IMR-90 (cell line): ENCODE measurements at regions not wholly inside any gene's neighbourhood (a gene's known extent, or its start where the extent isn't known, plus 50 kb on each side); places are given as distances from the start of the nearest gene placed in this dataset.

ENCODE experiments used
- ATAC-seq: fragments of 200-7000 bp; cut with Tn5 transposase; 2 replicates; pipeline ENCODE4 v1.9.1; 2020; ENCODE audit warnings: low read depth, mild to moderate bottlenecking, moderate library complexity
- BruUV-seq: library from RNA; stranded (reverse); fragments of 400-500 nt; replicated peaks from 2 replicates; lab custom pipeline; 2021; lab: Mats Ljungman, UMichigan
- CTCF ChIA-PET: fragments of 300-600 bp; formaldehyde crosslinking; extraction: SDS; loops from one replicate; lab custom pipeline; 2021; ENCODE audit warnings: antibody characterized with exemption; lab: Yijun Ruan, JAX
- POLR2A ChIA-PET: fragments of 300-600 bp; sonication (Branson Sonifier 250); formaldehyde crosslinking; loops from one replicate; lab custom pipeline; 2022; ENCODE audit warnings: antibody characterized with exemption; ENCODE audit not compliant: unreplicated experiment; lab: Charles Lee
- DNase-seq: peaks from one replicate; pipeline ENCODE4 v3.0.0; 2013
- H2AFZ ChIP-seq: replicated peaks from 2 replicates; pipeline ENCODE3; 2013; ENCODE audit warnings: low read length, mild to moderate bottlenecking; ENCODE audit not compliant: poor library complexity
- H2AK5ac ChIP-seq: 2 replicates; pipeline ENCODE4 v1.6.1; 2013; ENCODE audit warnings: low read depth, low read length, inconsistent platforms
- H2AK9ac ChIP-seq: replicated peaks from 2 replicates; pipeline ENCODE3; 2013; ENCODE audit warnings: mild to moderate bottlenecking, low read depth, low read length, moderate library complexity; ENCODE audit not compliant: poor library complexity
- H2BK120ac ChIP-seq: 2 replicates; pipeline ENCODE4 v1.6.1; 2013; ENCODE audit warnings: low read depth, low read length, inconsistent platforms
- H2BK15ac ChIP-seq: 3 replicates; pipeline ENCODE4 v1.6.1; 2013; ENCODE audit warnings: low read depth, low read length, inconsistent platforms
- H2BK20ac ChIP-seq: 2 replicates; pipeline ENCODE4 v1.6.1; 2013; ENCODE audit warnings: low read depth, mild to moderate bottlenecking, inconsistent platforms, low read length, moderate library complexity
- H2BK5ac ChIP-seq: 2 replicates; pipeline ENCODE4 v1.6.1; 2013; ENCODE audit warnings: mild to moderate bottlenecking, low read depth, low read length, inconsistent platforms; ENCODE audit not compliant: poor library complexity, severe bottlenecking
- H3K14ac ChIP-seq: replicated peaks from 2 replicates; pipeline ENCODE4 v1.6.1; 2013; ENCODE audit warnings: low read depth, low read length, inconsistent platforms
- H3K18ac ChIP-seq: 2 replicates; pipeline ENCODE4 v1.6.1; 2013; ENCODE audit warnings: low read depth, low read length, control low read depth
- H3K23ac ChIP-seq: 2 replicates; pipeline ENCODE4 v1.6.1; 2013; ENCODE audit warnings: low read depth, low read length, inconsistent platforms
- H3K27ac ChIP-seq: 2 replicates; pipeline ENCODE4 v1.5.1; 2013; ENCODE audit warnings: mild to moderate bottlenecking, control low read depth, low read length; ENCODE audit not compliant: insufficient read depth
- H3K27me3 ChIP-seq: 2 replicates; pipeline ENCODE4 v1.6.1; 2013; ENCODE audit warnings: low read length; ENCODE audit not compliant: control insufficient read depth, insufficient read depth
- H3K36me3 ChIP-seq: 2 replicates; pipeline ENCODE4 v1.6.1; 2013; ENCODE audit warnings: low read length, mixed read lengths; ENCODE audit not compliant: control insufficient read depth, insufficient read depth
- H3K4ac ChIP-seq: 2 replicates; pipeline ENCODE4 v1.6.1; 2013; ENCODE audit warnings: low read depth, low read length, inconsistent platforms
- H3K4me1 ChIP-seq: 2 replicates; pipeline ENCODE4 v1.6.1; 2013; ENCODE audit warnings: low read length, mixed read lengths; ENCODE audit not compliant: control insufficient read depth, insufficient read depth
- H3K4me2 ChIP-seq: 2 replicates; pipeline ENCODE4 v1.6.1; 2013; ENCODE audit warnings: low read depth, mild to moderate bottlenecking, control low read depth, low read length, moderate library complexity
- H3K4me3 ChIP-seq: 2 replicates; pipeline ENCODE4 v1.5.1; 2013; ENCODE audit warnings: low read depth, mild to moderate bottlenecking, control low read depth, low read length, moderate library complexity; ENCODE audit not compliant: insufficient read depth
- H3K56ac ChIP-seq: 2 replicates; pipeline ENCODE4 v1.6.1; 2013; ENCODE audit warnings: low read length, inconsistent platforms; ENCODE audit not compliant: insufficient read depth; ENCODE audit errors: extremely low read depth
- H3K79me1 ChIP-seq, 2 experiments: 2 replicates each; pipeline ENCODE4 v1.6.1; 2013; ENCODE audit warnings: low read length in 2 of 2, inconsistent platforms in 1 of 2, low read depth in 1 of 2
- H3K9ac ChIP-seq: 2 replicates; pipeline ENCODE4 v1.6.1; 2013; ENCODE audit warnings: low read depth, low read length, control low read depth
- H3K9me1 ChIP-seq: 2 replicates; pipeline ENCODE4 v1.6.1; 2013; ENCODE audit warnings: low read length, inconsistent platforms; ENCODE audit not compliant: insufficient read depth
- H3K9me3 ChIP-seq: 2 replicates; pipeline ENCODE4 v1.6.1; 2013; ENCODE audit warnings: low read length; ENCODE audit not compliant: control insufficient read depth, insufficient read depth
- H4K20me1 ChIP-seq: 2 replicates; pipeline ENCODE4 v1.6.1; 2013; ENCODE audit warnings: low read length, inconsistent platforms; ENCODE audit not compliant: insufficient read depth
- H4K5ac ChIP-seq: 2 replicates; pipeline ENCODE4 v1.6.1; 2013; ENCODE audit warnings: mild to moderate bottlenecking, low read depth, low read length, control low read depth
- H4K8ac ChIP-seq, 2 experiments: 2 replicates each; pipeline ENCODE4 v1.6.1; 2013; ENCODE audit warnings: low read depth in 2 of 2, low read length in 2 of 2, control low read depth in 1 of 2, inconsistent platforms in 1 of 2
- H4K91ac ChIP-seq: 2 replicates; pipeline ENCODE4 v1.6.1; 2013; ENCODE audit warnings: low read depth, low read length, inconsistent platforms; ENCODE audit not compliant: insufficient read depth
- BHLHE40 ChIP-seq: fragments of 150-350 bp; IDR thresholded peaks from 2 replicates; pipeline ENCODE4 v1.6.1; 2016; ENCODE audit warnings: mild to moderate bottlenecking, low read depth, low read length
- CEBPB ChIP-seq: IDR thresholded peaks from 2 replicates; pipeline ENCODE4 v1.6.1; 2012; ENCODE audit warnings: low read depth, low read length, improper control_type of control experiment
- CTCF ChIP-seq: conservative IDR thresholded peaks from 2 replicates; pipeline ENCODE4 v1.5.1; 2012; ENCODE audit warnings: mild to moderate bottlenecking, low read depth, low read length, improper control_type of control experiment
- ELK1 ChIP-seq: fragments of 150-350 bp; IDR thresholded peaks from 2 replicates; pipeline ENCODE4 v1.6.1; 2016; ENCODE audit warnings: low read depth, mild to moderate bottlenecking, low read length, moderate library complexity, borderline replicate concordance
- MAZ ChIP-seq: IDR thresholded peaks from 2 replicates; pipeline ENCODE4 v1.6.1; 2012; ENCODE audit warnings: low read depth, mild to moderate bottlenecking, low read length, improper control_type of control experiment, moderate library complexity, borderline replicate concordance
- POLR2A ChIP-seq: IDR thresholded peaks from 2 replicates; pipeline ENCODE4 v1.6.1; 2012; ENCODE audit warnings: mild to moderate bottlenecking, low read depth, low read length
- RAD21 ChIP-seq: IDR thresholded peaks from 2 replicates; pipeline ENCODE4 v1.6.1; 2012; ENCODE audit warnings: low read length, improper control_type of control experiment
- SMC3 ChIP-seq: fragments of 150-350 bp; IDR thresholded peaks from 2 replicates; pipeline ENCODE4 v1.6.1; 2016; ENCODE audit warnings: low read depth, mild to moderate bottlenecking, antibody characterized with exemption, low read length, moderate library complexity
- USF2 ChIP-seq: fragments of 150-350 bp; IDR thresholded peaks from 2 replicates; pipeline ENCODE4 v1.6.1; 2017; ENCODE audit warnings: mild to moderate bottlenecking, antibody characterized with exemption, low read length, low read depth
- WGBS, 2 experiments: methylation state at CpG; one replicate each; pipeline versions ENCODE4 v1.1.5 to v1.1.7; 2013; ENCODE audit warnings: missing lambda C conversion rate in 2 of 2; ENCODE audit not compliant: insufficient read length in 1 of 2; ENCODE audit errors: extremely low coverage in 2 of 2; 5-methylcytosine and 5-hydroxymethylcytosine counted together
- dilution Hi-C: fragments of 300-500 bp; cut with HindIII; formaldehyde crosslinking; loops from one replicate; pipeline ENCODE4 v1.14.3; 2018; ENCODE audit warnings: low sequenced_read_pairs; ENCODE audit not compliant: unreplicated experiment
- in situ Hi-C: fragments of 300-500 bp; cut with MboI; formaldehyde crosslinking; loops from 3 replicates; pipeline ENCODE4 v1.14.3; 2019; ENCODE audit warnings: low sequenced_read_pairs, inconsistent platforms, mixed read lengths
- intact Hi-C: fragments of 100-400 bp; cut with micrococcal nuclease; formaldehyde crosslinking; loops from 2 replicates; pipeline ENCODE4 v1.10.0; 2022

GRCh38 chr13:107742544-107742943 is 472.8 kb downstream of the LIG4 start:
- dilution Hi-C loops, result no loop called here
- Histone ChIP-seq H2BK120ac (peak overlapping the region; percentile 50; the same call in 1 of the 2 replicates), H2AFZ (peak overlapping the region; percentile 9), H3K4me3 (no peak overlapping the region), H2BK20ac (peak overlapping the region; percentile 51; the same call in 1 of the 2 replicates), H3K56ac (0 out of 2 replicates have a peak overlapping the region, but pooled peaks have one; percentile 31), H3K36me3 (no peaks in the 10 kb centered on the region), H3K18ac (peak overlapping the region; percentile 66), H3K14ac (peak overlapping the region; percentile 82), H2BK15ac (peak overlapping the region; percentile 21; the same call in 2 of the 3 replicates), H4K20me1 (peaks cover 11% of the 10 kb centered on the region; the same call in 1 of the 2 replicates), H3K4me1 (peaks cover 6% of the 10 kb centered on the region), H3K27ac (peak overlapping the region; percentile 72), H4K5ac (no peak overlapping the region; the same call in 1 of the 2 replicates), H3K23ac (peak overlapping the region; percentile 57; the same call in 1 of the 2 replicates), H4K91ac (0 out of 2 replicates have a peak overlapping the region, but pooled peaks have one; percentile 12), H4K8ac (peak overlapping the region in 1 of 2 experiments; percentile 47; a peak in 2 of 4 replicates), H2AK5ac (peak overlapping the region; percentile 42; the same call in 1 of the 2 replicates), H3K4ac (peak overlapping the region; percentile 55), H2BK5ac (peak overlapping the region; percentile 80), H3K4me2 (peak overlapping the region; percentile 81; the same call in 1 of the 2 replicates), H3K9me1 (peaks cover 5% of the 10 kb centered on the region; the same call in 1 of the 2 replicates), H2AK9ac (peak overlapping the region; percentile 3), H3K9me3 (no peaks in the 10 kb centered on the region), H3K79me1 (peaks cover 24 to 56% of the 10 kb centered on the region in 2 experiments), H3K9ac (peak overlapping the region; percentile 37; the same call in 1 of the 2 replicates), H3K27me3 (no peaks in the 10 kb centered on the region)
- ATAC-seq (peak; percentile 13), DNase-seq (no peak)
- TF ChIP-seq SMC3, result no peak
- TF ChIP-seq USF2, result no peak
- TF ChIP-seq MAZ, result no peak
- TF ChIP-seq BHLHE40, result no peak
- 0 out of 2 replicates have a peak, but pooled peaks have one; percentile 10 for TF ChIP-seq CTCF
- no peak for TF ChIP-seq POLR2A
- peak; percentile 11; the same call in 1 of the 2 replicates for TF ChIP-seq RAD21
- TF ChIP-seq ELK1, result no peak
- TF ChIP-seq CEBPB, result no peak
- no TSS peak for BruUV-seq
- CTCF ChIA-PET, result interaction anchor here (0.6 kb wide), 1 partner anchor 24 kb away, joined by 3 read pairs; no protein-coding TSS in a partner anchor
- no CpG with 5 or more reads among the region's 1 CpG for WGBS, 2 experiments
- in situ Hi-C loops, result no loop called here
- intact Hi-C loops, result loop anchor here (5.0 kb wide), 3 partner anchors 100 to 535 kb away; no protein-coding TSS in a partner anchor
- POLR2A ChIA-PET, result no interaction called here
